NCI-H1694 (cell line): ENCODE measurements at regions not wholly inside any gene's neighbourhood (a gene's known extent, or its start where the extent isn't known, plus 50 kb on each side); places are given as distances from the start of the nearest gene placed in this dataset.

Experiments used
- DNase-seq: peaks from one replicate; lab custom pipeline; 2025; lab: John Stamatoyannopoulos, UW

GRCh38 chr9:80932181-80932580 lies 757.2 kb downstream of the TLE1 start:
- DNase-seq, result no peak

- no peak for DNase-seq
These were observed 758.2 kb downstream of the TLE1 start for GRCh38 chr9:80931163-80931562.

GRCh38 chr9:80928697-80929096 lies 760.6 kb downstream of the TLE1 start:
- no peak for DNase-seq

GRCh38 chr9:80926611-80927010 lies 762.7 kb downstream of the TLE1 start:
- DNase-seq, result no peak

- no peak for DNase-seq
These were observed 766.8 kb downstream of the TLE1 start for GRCh38 chr9:80922544-80922943.

GRCh38 chr9:80906728-80907127 lies 782.6 kb downstream of the TLE1 start:
- DNase-seq, result no peak

GRCh38 chr9:80899208-80899607 lies 790.1 kb downstream of the TLE1 start:
- no peak for DNase-seq

GRCh38 chr9:80893190-80893589 lies 796.2 kb downstream of the TLE1 start:
- no peak for DNase-seq

GRCh38 chr9:80892703-80893102 lies 796.6 kb downstream of the TLE1 start:
- DNase-seq, result no peak

- no peak for DNase-seq
These were observed 799.2 kb downstream of the TLE1 start for GRCh38 chr9:80890124-80890523.

- peak; percentile 4 for DNase-seq
These were observed 803.5 kb downstream of the TLE1 start for GRCh38 chr9:80885894-80886293.

GRCh38 chr9:80883826-80884579 lies 805.3 kb downstream of the TLE1 start:
- no peak for DNase-seq

- DNase-seq, result no peak
These were observed 805.9 kb downstream of the TLE1 start for GRCh38 chr9:80883426-80883825.

GRCh38 chr9:80881940-80882339 lies 807.4 kb downstream of the TLE1 start:
- no peak for DNase-seq

GRCh38 chr9:80881320-80881719 lies 808.0 kb downstream of the TLE1 start:
- no peak for DNase-seq

GRCh38 chr9:80878556-80878955 lies 810.8 kb downstream of the TLE1 start:
- no peak for DNase-seq

GRCh38 chr9:80875947-80876346 lies 813.4 kb downstream of the TLE1 start:
- DNase-seq, result no peak

- DNase-seq, result no peak
These were observed 815.1 kb downstream of the TLE1 start for GRCh38 chr9:80874276-80874675.

GRCh38 chr9:80873861-80874260 lies 815.5 kb downstream of the TLE1 start:
- no peak for DNase-seq

GRCh38 chr9:80871596-80871995 lies 817.8 kb downstream of the TLE1 start:
- no peak for DNase-seq

- DNase-seq, result no peak
These were observed 821.6 kb downstream of the TLE1 start for GRCh38 chr9:80867731-80868130.

- no peak for DNase-seq
These were observed 822.6 kb downstream of the TLE1 start for GRCh38 chr9:80866576-80867227.

GRCh38 chr9:80866121-80866520 lies 823.2 kb downstream of the TLE1 start:
- no peak for DNase-seq

GRCh38 chr9:80843028-80843427 lies 846.3 kb downstream of the TLE1 start:
- DNase-seq, result no peak
